Osteocyte (in vitro differentiated cells): ENCODE measurements at regions not wholly inside any gene's neighbourhood (a gene's known extent, or its start where the extent isn't known, plus 50 kb on each side); places are given as distances from the start of the nearest gene placed in this dataset.

Experiments
- DNase-seq: peaks from one replicate; pipeline ENCODE4 v3.0.0; 2021; ENCODE audit warnings: mixed read lengths; ENCODE audit not compliant: unreplicated experiment; ENCODE audit errors: extremely low spot score
- H3K27ac Mint-ChIP-seq: one replicate; pipeline ENCODE4 v1.8.0; 2021; ENCODE audit warnings: mild to moderate bottlenecking, mixed read lengths; ENCODE audit not compliant: unreplicated experiment
- H3K27me3 Mint-ChIP-seq: one replicate; pipeline ENCODE4 v1.8.0; 2021; ENCODE audit warnings: mixed read lengths; ENCODE audit not compliant: unreplicated experiment
- H3K36me3 Mint-ChIP-seq: one replicate; pipeline ENCODE4 v1.8.0; 2021; ENCODE audit warnings: mixed read lengths; ENCODE audit not compliant: unreplicated experiment
- H3K4me1 Mint-ChIP-seq: one replicate; pipeline ENCODE4 v1.8.0; 2021; ENCODE audit warnings: mixed read lengths; ENCODE audit not compliant: unreplicated experiment
- H3K4me3 Mint-ChIP-seq: one replicate; pipeline ENCODE4 v1.8.0; 2021; ENCODE audit warnings: mild to moderate bottlenecking, moderate library complexity, mixed read lengths; ENCODE audit not compliant: unreplicated experiment
- H3K9me3 Mint-ChIP-seq: one replicate; pipeline ENCODE4 v1.8.0; 2021; ENCODE audit warnings: mixed read lengths; ENCODE audit not compliant: unreplicated experiment
- CTCF ChIP-seq: fragments of 200-600 bp; sonication (generic); IDR thresholded peaks from 2 replicates; pipeline ENCODE4 v1.5.0; 2021; ENCODE audit warnings: antibody characterized with exemption, mild to moderate bottlenecking, moderate library complexity

GRCh38 chr3:116767726-116768125 is 58.1 kb downstream of the TUSC7 start:
- Mint-ChIP-seq H3K4me1 (no peaks in the 10 kb centered on the region), H3K27ac (no peak overlapping the region), H3K27me3 (peaks cover 33% of the 10 kb centered on the region), H3K9me3 (no peaks in the 10 kb centered on the region), H3K36me3 (no peaks in the 10 kb centered on the region), H3K4me3 (no peak overlapping the region)
- no peak for DNase-seq
- TF ChIP-seq CTCF: no peak

DNA sequence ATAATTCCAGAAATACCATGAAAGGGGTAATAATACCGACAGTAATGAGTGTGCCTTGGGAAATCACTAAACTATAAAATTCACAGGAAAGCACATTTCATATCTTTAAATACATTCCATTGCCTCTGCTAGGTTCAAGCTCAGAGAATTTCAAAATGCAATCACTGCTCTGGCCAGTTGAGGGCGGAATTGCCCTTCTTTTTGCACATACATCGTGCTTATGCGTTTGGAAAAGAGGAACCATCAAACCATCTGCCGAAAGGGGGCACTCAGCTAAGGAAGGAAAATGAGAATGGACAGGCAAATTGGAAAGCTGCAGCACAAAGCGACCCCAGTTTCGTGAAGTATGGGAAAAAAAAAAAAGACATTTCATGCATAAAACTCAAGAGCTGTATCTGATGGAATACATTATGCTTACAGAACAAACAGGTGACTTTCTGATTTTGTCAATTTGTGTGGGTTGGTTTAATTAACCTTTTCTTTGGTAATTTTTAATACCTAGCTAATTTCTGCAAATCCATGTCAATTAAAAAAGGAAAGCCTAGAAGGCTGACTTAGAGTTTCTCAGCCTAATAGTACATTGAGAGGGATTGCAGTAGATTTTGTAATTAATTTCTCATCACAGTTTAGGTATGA is 61.4 kb downstream of the TUSC7 start:
- peaks cover 39% of the 10 kb centered on the region for H3K27me3 Mint-ChIP-seq
- no peaks in the 10 kb centered on the region for H3K9me3 Mint-ChIP-seq
- peak; percentile 86 for DNase-seq
- H3K4me3 Mint-ChIP-seq: no peak overlapping the region
- no peak overlapping the region for H3K27ac Mint-ChIP-seq
- no peaks in the 10 kb centered on the region for H3K36me3 Mint-ChIP-seq
- no peaks in the 10 kb centered on the region for H3K4me1 Mint-ChIP-seq
- TF ChIP-seq CTCF: peak; percentile 99

GRCh38 chr3:116776880-116777785 is 67.6 kb downstream of the TUSC7 start:
- Mint-ChIP-seq H3K36me3 (no peaks in the 10 kb centered on the region), H3K27ac (no peak overlapping the region), H3K4me3 (no peak overlapping the region), H3K27me3 (peaks cover 24% of the 10 kb centered on the region), H3K4me1 (no peaks in the 10 kb centered on the region), H3K9me3 (no peaks in the 10 kb centered on the region)
- no peak for TF ChIP-seq CTCF
- DNase-seq: no peak

DNA sequence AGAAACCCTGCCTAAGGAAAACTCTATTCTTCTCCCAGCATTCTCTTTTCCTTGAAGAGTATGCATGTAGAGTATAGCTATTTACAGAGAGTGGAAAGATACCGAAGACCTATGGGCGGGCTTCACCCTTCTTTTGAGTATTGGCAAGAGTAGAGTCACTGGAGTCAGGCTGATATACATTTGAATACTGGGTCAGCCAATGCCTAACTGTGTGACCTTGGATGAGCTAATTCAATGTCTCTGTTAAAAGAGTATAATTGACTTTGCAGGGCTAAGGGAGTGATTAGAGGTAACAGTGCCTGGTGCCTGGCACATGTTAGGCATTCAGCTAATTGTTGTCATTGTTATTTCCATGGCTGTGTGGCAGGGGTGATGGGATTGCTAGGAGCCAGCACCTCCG is 75.6 kb downstream of the TUSC7 start:
- DNase-seq: no peak
- Mint-ChIP-seq H3K4me1 (no peaks in the 10 kb centered on the region), H3K36me3 (no peaks in the 10 kb centered on the region), H3K9me3 (no peaks in the 10 kb centered on the region), H3K27ac (no peak overlapping the region), H3K27me3 (peaks cover 8% of the 10 kb centered on the region), H3K4me3 (no peak overlapping the region)
- TF ChIP-seq CTCF: no peak

GRCh38 chr3:116802651-116803050 is 93.1 kb downstream of the TUSC7 start:
- H3K4me1 Mint-ChIP-seq: no peaks in the 10 kb centered on the region
- H3K27ac Mint-ChIP-seq: no peak overlapping the region
- H3K36me3 Mint-ChIP-seq: no peaks in the 10 kb centered on the region
- no peak overlapping the region for H3K4me3 Mint-ChIP-seq
- peaks cover 11% of the 10 kb centered on the region for H3K27me3 Mint-ChIP-seq
- H3K9me3 Mint-ChIP-seq: peaks cover 4% of the 10 kb centered on the region
- no peak for DNase-seq
- no peak for TF ChIP-seq CTCF
